ENCODE measurements at regions not wholly inside any gene's neighbourhood (a gene's known extent, or its start where the extent isn't known, plus 50 kb on each side); places are given as distances from the start of the nearest gene placed in this dataset.
A peak's percentile ranks its signal among the peaks of the same experiment; 100 is the strongest.
"Not testable (repeated sequence)": the region's sequence is repeated elsewhere in the genome, so short reads cannot be mapped to it uniquely, and the experiment has no call there.

GRCh38 chr3:3998140-3998922 is 199.1 kb downstream of the LRRN1 start:
- TF ChIP-seq CTCF (conservative IDR thresholded peaks at IDR 0.05; ENCODE audit: low read depth, low read length) = peak; percentile 68
- no peak overlapping the region for H3K4me3 ChIP-seq (ENCODE audit: low read depth, low read length)
- DNase-seq (ENCODE audit: low read depth) = peak; percentile 3

- H3K4me3 ChIP-seq (ENCODE audit: low read depth, low read length); DNase-seq (ENCODE audit: low read depth): not testable (repeated sequence)
Observed at GRCh38 chr3:3999340-3999739, 200.1 kb downstream of the LRRN1 start.

- TF ChIP-seq CTCF (conservative IDR thresholded peaks at IDR 0.05; ENCODE audit: low read depth, low read length) = no peak
Observed at GRCh38 chr3:4001976-4002375, 202.7 kb downstream of the LRRN1 start.

GRCh38 chr3:4006288-4006687 is 207.1 kb downstream of the LRRN1 start:
- no peak overlapping the region for H3K4me3 ChIP-seq (ENCODE audit: low read depth, low read length)
- no peak for TF ChIP-seq CTCF (conservative IDR thresholded peaks at IDR 0.05; ENCODE audit: low read depth, low read length)
- DNase-seq (ENCODE audit: low read depth) = no peak

More at GRCh38 chr3:4001976-4002375, 202.7 kb downstream of the LRRN1 start:
- H3K4me3 ChIP-seq (ENCODE audit: low read depth, low read length) = no peak overlapping the region
- DNase-seq (ENCODE audit: low read depth) = no peak

- H3K4me3 ChIP-seq (ENCODE audit: low read depth, low read length) = no peak overlapping the region
- no peak for TF ChIP-seq CTCF (conservative IDR thresholded peaks at IDR 0.05; ENCODE audit: low read depth, low read length)
- no peak for DNase-seq (ENCODE audit: low read depth)
Observed at GRCh38 chr3:4008205-4008604, 209.0 kb downstream of the LRRN1 start.

DNA sequence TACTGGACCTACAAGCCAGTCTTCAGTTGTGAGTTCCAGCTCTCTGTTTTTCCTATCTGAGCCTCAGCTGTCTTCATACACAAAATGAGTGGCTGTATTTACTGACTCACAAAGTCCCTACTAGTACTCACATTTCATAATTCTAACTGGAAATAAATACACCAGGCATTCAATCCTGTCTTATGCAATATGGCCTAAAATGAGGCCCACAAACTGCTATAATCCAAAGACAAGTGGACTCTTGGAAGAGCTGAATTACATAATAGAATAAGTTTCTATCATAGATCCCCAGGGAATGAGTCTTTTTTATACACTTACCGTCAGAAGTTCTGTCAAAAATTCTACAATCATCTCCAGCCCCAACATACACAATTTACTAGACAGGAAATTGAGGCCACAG is 211.9 kb downstream of the LRRN1 start:
- no peak for DNase-seq (ENCODE audit: low read depth)
- no peak for TF ChIP-seq CTCF (conservative IDR thresholded peaks at IDR 0.05; ENCODE audit: low read depth, low read length)
- H3K4me3 ChIP-seq (ENCODE audit: low read depth, low read length) = no peak overlapping the region

GRCh38 chr3:4015426-4015825 is 216.2 kb downstream of the LRRN1 start:
- TF ChIP-seq CTCF (conservative IDR thresholded peaks at IDR 0.05; ENCODE audit: low read depth, low read length) = no peak
- no peak overlapping the region for H3K4me3 ChIP-seq (ENCODE audit: low read depth, low read length)
- no peak for DNase-seq (ENCODE audit: low read depth)
